Activated B cell treated with CpG ODN at 0.5 μM for 24 hours (primary cell): ENCODE measurements at regions not wholly inside any gene's neighbourhood (a gene's known extent, or its start where the extent isn't known, plus 50 kb on each side); places are given as distances from the start of the nearest gene placed in this dataset.

Experiments
- ATAC-seq: fragments of 200-7000 bp; cut with Tn5 transposase; one replicate; pipeline ENCODE4 v1.10.0; 2021; ENCODE audit warnings: low read depth, mild to moderate bottlenecking, moderate library complexity
- CTCF ChIA-PET: fragments of 350-600 bp; sonication (Branson Sonifier 250); formaldehyde crosslinking; loops from one replicate; lab custom pipeline; 2021; ENCODE audit warnings: antibody characterized with exemption; lab: Charles Lee
- POLR2A ChIA-PET: fragments of 350-600 bp; sonication (Branson Sonifier 250); formaldehyde crosslinking; loops from one replicate; lab custom pipeline; 2021; ENCODE audit warnings: antibody characterized with exemption; lab: Charles Lee
- DNase-seq: peaks from one replicate; pipeline ENCODE4 v3.0.0; 2022
- H3K27ac Mint-ChIP-seq: one replicate; pipeline ENCODE4 v1.8.0; 2020; ENCODE audit warnings: mixed read lengths
- H3K27me3 Mint-ChIP-seq: one replicate; pipeline ENCODE4 v1.8.0; 2021; ENCODE audit warnings: mixed read lengths
- H3K36me3 Mint-ChIP-seq: one replicate; pipeline ENCODE4 v1.8.0; 2021; ENCODE audit warnings: low read depth, mixed read lengths
- H3K4me1 Mint-ChIP-seq: one replicate; pipeline ENCODE4 v1.8.0; 2021; ENCODE audit warnings: mixed read lengths
- H3K4me3 Mint-ChIP-seq: one replicate; pipeline ENCODE4 v1.8.0; 2020; ENCODE audit warnings: mild to moderate bottlenecking, mixed read lengths
- H3K9me3 Mint-ChIP-seq: one replicate; pipeline ENCODE4 v1.8.0; 2020; ENCODE audit warnings: mixed read lengths
- CTCF ChIP-seq: fragments of 200-600 bp; IDR thresholded peaks from one replicate; pipeline ENCODE4 v1.8.0; 2022; ENCODE audit warnings: antibody characterized with exemption, mild to moderate bottlenecking
- intact Hi-C: fragments of 100-400 bp; cut with micrococcal nuclease; formaldehyde crosslinking; loops from one replicate; pipeline ENCODE4 v1.15.1; 2024

GRCh38 chr2:209351636-209352035 is 72.2 kb upstream of the MAP2 start:
- no peaks in the 10 kb centered on the region for H3K36me3 Mint-ChIP-seq
- TF ChIP-seq CTCF, result no peak
- H3K4me3 Mint-ChIP-seq, result no peak overlapping the region
- H3K27ac Mint-ChIP-seq, result no peak overlapping the region
- H3K9me3 Mint-ChIP-seq, result no peaks in the 10 kb centered on the region
- no peaks in the 10 kb centered on the region for H3K4me1 Mint-ChIP-seq
- intact Hi-C loops, result no loop called here
- ChIA-PET POLR2A (no interaction called here), CTCF (no interaction called here)
- ATAC-seq (no peak), DNase-seq (no peak)
- H3K27me3 Mint-ChIP-seq, result peaks cover 4% of the 10 kb centered on the region

GRCh38 chr2:209358992-209359391 is 64.9 kb upstream of the MAP2 start:
- Mint-ChIP-seq H3K9me3 (no peaks in the 10 kb centered on the region), H3K27ac (no peak overlapping the region), H3K27me3 (peaks cover 9% of the 10 kb centered on the region), H3K4me1 (no peaks in the 10 kb centered on the region), H3K4me3 (no peak overlapping the region), H3K36me3 (no peaks in the 10 kb centered on the region)
- TF ChIP-seq CTCF, result no peak
- POLR2A ChIA-PET, result no interaction called here
- CTCF ChIA-PET, result interaction anchor here (0.9 kb wide), 1 partner anchor 24 kb away, joined by 3 read pairs; no protein-coding TSS in a partner anchor
- intact Hi-C loops, result no loop called here
- DNase-seq (no peak), ATAC-seq (no peak)

GRCh38 chr2:209367075-209367747 is 56.6 kb upstream of the MAP2 start:
- Mint-ChIP-seq H3K9me3 (peaks cover 7% of the 10 kb centered on the region), H3K27ac (no peak overlapping the region), H3K36me3 (no peaks in the 10 kb centered on the region), H3K27me3 (peaks cover 24% of the 10 kb centered on the region), H3K4me1 (no peaks in the 10 kb centered on the region), H3K4me3 (no peak overlapping the region)
- no peak for ATAC-seq
- no peak for DNase-seq
- intact Hi-C loops, result no loop called here
- TF ChIP-seq CTCF, result no peak
- ChIA-PET POLR2A (no interaction called here), CTCF (no interaction called here)

GRCh38 chr2:209368406-209368805 is 55.4 kb upstream of the MAP2 start:
- H3K27ac Mint-ChIP-seq, result no peak overlapping the region
- peaks cover 13% of the 10 kb centered on the region for H3K9me3 Mint-ChIP-seq
- no peaks in the 10 kb centered on the region for H3K4me1 Mint-ChIP-seq
- ChIA-PET CTCF (no interaction called here), POLR2A (no interaction called here)
- no peak overlapping the region for H3K4me3 Mint-ChIP-seq
- TF ChIP-seq CTCF, result no peak
- no peak for DNase-seq
- H3K36me3 Mint-ChIP-seq, result no peaks in the 10 kb centered on the region
- intact Hi-C loops, result no loop called here
- H3K27me3 Mint-ChIP-seq, result peaks cover 34% of the 10 kb centered on the region
- ATAC-seq, result no peak

GRCh38 chr2:209368914-209369313 is 54.9 kb upstream of the MAP2 start:
- ATAC-seq, result no peak

More at GRCh38 chr2:209368914-209369313, 54.9 kb upstream of the MAP2 start:
- H3K4me1 Mint-ChIP-seq, result no peaks in the 10 kb centered on the region
- H3K4me3 Mint-ChIP-seq, result no peak overlapping the region
- no peaks in the 10 kb centered on the region for H3K36me3 Mint-ChIP-seq
- DNase-seq, result no peak
- H3K9me3 Mint-ChIP-seq, result peaks cover 14% of the 10 kb centered on the region
- intact Hi-C loops, result no loop called here
- no peak overlapping the region for H3K27ac Mint-ChIP-seq
- ChIA-PET POLR2A (no interaction called here), CTCF (no interaction called here)
- peaks cover 31% of the 10 kb centered on the region for H3K27me3 Mint-ChIP-seq
- no peak for TF ChIP-seq CTCF
